IPS-NIHi11 (cell line): ENCODE measurements at regions not wholly inside any gene's neighbourhood (a gene's known extent, or its start where the extent isn't known, plus 50 kb on each side); places are given as distances from the start of the nearest gene placed in this dataset.
A peak's percentile ranks its signal among the peaks of the same experiment; 100 is the strongest.

Source experiments
- DNase-seq: peaks from one replicate; pipeline ENCODE4 v3.0.0; 2012; ENCODE audit warnings: mixed read lengths, low spot score

DNA sequence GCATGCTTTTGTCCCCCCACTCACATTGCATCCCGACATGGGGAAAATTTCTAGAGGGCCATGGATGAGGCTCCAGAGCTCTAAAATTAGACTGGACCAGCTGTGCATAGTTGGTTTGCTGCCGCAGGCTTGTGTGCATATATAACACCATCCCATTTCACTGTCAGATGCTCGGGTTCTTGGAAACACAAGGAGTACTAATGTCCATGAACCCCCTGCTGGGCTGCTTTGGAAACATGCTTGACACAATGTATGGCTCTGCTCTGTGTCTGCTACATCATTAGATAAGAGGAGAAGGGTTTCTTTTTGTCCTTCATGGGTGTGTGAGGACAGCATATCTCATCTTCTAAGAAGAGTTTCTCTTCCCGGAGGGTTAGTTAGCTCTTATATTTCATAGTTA, 292.1 kb upstream of the RORB start:
- no peak for DNase-seq

GRCh38 chr9:74218385-74219063, 278.6 kb upstream of the RORB start:
- no peak for DNase-seq

- DNase-seq = no peak
These were observed 276.8 kb upstream of the RORB start for GRCh38 chr9:74220327-74220726.

- no peak for DNase-seq
These were observed 260.3 kb upstream of the RORB start for GRCh38 chr9:74236857-74237256.

GRCh38 chr9:74245866-74246497, 251.2 kb upstream of the RORB start:
- DNase-seq = no peak

- no peak for DNase-seq
These were observed 241.6 kb upstream of the RORB start for GRCh38 chr9:74255489-74255984.

GRCh38 chr9:74275872-74276508, 221.1 kb upstream of the RORB start:
- DNase-seq = no peak

DNA sequence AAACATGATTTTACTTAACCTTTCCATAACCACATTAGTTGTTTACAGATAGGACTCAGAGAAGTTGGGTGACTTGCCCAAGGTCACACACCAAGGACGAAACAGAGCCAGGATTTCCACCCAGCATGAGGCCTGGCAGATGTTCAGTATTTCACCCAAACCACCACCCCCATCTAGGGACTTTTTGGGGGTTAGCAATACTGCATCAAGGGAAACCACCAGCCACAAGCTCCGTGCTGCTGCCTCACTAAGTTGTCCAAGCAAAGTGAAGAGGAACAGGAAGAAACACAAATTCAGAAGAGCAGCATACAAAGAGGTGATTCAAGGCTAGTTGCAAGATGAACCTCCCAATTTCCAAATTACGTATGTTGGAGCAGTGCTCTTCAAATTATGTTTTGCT, 219.6 kb upstream of the RORB start:
- DNase-seq = no peak

DNA sequence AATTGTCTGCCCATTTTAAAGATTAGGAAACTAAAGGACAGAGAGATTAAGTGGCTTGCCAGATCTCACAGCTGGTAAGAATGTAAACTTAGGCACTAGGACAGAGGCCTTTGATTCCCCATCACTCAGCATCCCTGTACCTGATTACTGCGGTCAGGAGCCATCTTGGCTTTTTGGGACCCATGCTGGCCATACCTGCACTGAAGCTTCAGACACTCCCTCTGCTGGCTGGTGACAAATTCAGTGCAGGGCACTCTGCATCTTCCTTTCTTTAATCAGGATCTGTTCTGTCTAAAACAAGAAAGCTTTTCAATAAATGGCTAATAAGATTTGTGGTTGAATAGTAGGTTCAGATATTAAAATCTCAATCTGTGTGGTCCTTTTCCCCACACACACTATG, 215.5 kb upstream of the RORB start:
- DNase-seq = peak; percentile 44

DNA sequence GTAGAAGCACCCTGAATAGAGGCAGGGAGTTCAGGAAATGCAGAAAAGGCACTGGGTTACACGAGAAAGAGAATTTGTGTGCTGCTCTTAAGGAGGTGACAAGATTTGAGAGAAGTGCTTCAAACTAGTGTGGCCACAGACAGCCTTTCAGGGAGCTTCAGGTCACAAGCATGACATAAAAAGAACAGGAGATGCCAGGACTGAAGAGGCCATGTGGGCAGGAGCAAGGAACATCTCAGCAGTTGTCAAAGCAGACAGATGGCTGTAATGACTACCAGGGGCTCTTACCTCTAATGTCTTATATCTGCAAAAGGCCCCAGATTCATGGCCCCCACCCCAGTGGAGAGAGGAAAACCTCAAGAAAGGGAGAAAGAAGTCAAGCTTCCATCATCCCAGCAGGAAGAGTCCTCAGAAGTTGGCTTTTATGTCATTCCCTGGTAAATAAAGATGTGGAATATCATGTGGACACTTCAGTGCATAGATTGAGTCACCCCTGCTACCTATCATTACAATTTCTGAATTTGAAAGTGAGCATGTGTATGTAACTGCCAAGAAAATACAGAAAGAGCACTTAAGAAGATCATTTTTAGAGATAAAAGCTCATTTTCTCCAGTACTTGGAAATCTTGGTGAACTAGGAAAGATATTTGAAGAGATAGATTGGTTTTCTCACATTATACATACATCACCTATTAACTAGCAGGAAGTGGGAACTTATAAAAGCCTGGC, 214.4 kb upstream of the RORB start:
- DNase-seq = no peak

DNA sequence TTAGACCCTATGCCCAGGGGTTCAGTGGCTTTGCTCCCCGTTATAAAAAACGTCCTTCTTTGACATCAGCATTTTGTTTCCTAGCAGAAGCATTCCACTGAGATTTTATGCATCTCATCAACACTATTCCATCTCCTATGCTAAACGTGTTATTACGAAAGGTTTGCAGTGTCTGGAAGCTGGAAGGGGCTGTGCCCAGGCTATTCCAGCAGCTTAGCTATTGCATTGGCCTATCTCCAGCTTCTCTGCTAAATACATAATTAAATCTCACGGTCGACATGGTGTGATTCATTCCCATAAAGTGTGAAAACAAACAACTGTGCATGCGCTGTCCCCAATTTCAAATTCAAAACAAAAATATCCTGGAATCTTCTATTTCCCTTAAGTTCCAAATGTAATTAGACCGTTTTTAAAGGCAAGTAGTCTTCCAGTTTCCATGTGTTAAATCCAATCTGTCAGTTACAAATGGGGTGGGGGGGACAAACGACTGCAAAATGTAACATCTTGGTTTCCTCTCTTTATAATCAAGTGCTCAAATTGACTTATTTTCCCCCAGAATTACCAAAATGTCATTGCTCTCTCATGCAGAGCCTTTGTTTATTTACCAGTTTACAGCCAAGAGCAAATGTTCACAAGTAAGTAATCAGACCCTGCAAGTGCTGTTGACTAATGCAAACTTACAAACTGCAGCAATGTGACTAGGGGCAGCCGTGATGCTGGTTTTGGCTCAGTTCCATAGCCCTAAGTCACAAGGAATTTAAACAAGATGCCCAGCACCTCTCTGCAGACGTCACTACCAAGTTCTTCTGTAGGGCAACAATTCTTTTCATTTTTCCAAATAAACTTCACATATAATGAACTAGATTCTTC, 212.3 kb upstream of the RORB start:
- DNase-seq = no peak

DNA sequence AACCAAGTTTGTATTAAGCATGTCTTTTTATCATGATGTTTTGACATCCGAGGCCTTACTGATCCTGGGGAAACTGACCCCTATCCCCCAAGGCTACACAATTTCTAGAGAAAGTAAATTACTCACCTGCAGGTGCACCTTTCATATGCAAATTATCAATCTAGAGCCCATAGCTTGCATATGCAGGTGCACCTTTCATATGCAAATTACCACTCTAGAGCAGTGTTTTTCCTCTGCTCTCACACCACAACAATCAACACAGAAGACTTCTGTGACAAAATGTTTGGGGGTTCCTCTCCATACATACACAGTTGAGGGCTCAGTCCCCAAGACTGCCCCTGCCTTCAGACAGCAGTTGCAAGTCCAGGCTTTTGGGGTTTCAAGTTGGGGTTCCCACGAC, 203.7 kb upstream of the RORB start:
- peak; percentile 45 for DNase-seq

- DNase-seq = peak; percentile 13
These were observed 193.2 kb upstream of the RORB start for GRCh38 chr9:74303945-74304344.

GRCh38 chr9:74304598-74304997, 192.5 kb upstream of the RORB start:
- peak; percentile 17 for DNase-seq

DNA sequence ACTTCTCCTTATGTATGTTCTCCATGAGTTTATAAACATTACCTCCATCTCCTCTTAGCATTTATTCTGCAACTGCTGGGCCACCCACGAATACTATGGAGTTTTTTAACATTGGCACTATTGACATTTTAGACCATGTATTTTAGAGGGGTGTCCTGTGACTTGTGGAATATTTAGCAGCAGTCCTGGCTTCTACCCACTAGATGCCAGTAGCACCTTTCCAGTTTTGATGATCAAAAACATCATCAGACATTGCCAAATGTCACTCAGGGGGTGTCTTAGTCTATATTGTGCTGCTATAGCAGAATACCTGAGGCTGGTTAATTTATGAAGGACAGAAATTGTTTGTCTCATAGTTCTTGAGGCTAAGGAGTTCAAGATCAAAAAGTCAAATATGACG, 187.5 kb upstream of the RORB start:
- no peak for DNase-seq

DNA sequence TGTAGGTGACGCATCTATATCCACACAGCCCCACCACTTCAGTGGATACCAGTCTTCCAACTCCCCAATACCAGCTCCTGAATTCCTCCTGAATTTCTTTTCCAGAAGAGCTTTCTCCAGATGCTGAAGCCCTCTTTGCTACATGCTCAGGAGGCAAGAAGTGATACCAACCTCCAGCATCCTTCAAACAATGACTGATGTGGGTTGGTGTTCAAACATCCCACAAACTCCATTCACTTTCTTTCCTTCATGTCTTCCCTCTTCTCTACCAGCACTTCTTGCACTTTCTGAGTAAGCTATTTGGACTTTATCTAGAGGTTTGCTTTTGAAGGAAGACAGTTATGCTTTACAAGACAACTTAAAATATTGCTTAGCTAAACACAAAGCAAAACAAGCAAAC, 179.9 kb upstream of the RORB start:
- DNase-seq = no peak

DNA sequence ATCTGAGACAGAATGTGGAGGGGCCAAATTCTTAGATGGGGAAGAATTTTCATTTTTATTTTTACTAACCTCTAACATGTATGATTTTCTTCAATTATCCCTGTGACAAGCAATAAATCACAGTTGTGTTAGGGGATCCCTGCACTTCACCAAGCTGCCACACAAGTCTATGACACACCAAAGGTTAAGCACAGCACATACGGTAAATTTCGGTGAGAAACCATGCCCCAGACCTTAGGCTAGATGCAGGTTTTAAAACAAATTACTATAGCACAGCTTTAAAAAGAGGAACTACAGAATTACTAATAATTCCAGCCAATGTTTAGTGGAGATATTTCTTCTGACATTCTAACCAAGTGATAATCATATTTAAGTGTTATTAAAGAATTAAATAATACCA, 175.7 kb upstream of the RORB start:
- DNase-seq = no peak

GRCh38 chr9:74322661-74323314, 174.3 kb upstream of the RORB start:
- no peak for DNase-seq

- no peak for DNase-seq
These were observed 166.5 kb upstream of the RORB start for GRCh38 chr9:74330487-74331214.

DNA sequence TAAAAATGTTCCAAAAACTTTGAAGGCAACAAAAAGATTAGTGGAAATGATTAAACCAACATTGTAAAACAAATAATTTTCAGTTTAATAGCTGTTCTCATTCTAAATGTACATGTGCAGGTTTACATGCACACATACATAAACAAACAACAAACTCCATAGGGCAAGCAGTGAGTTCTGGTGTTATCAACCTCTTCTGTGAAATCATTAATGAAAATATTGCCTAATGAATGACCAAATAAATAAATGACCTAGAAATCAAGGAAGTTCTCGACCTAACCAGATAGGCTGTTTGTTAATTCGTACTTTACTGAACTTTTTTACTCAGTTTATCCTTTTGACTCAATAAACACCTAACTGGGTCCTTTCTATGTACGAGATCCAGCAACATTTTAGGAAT, 165.5 kb upstream of the RORB start:
- DNase-seq = no peak
